ENCODE measurements at regions not wholly inside any gene's neighbourhood (a gene's known extent, or its start where the extent isn't known, plus 50 kb on each side); places are given as distances from the start of the nearest gene placed in this dataset.

GRCh38 chr3:95750097-95750496 is 1064.3 kb upstream of the EPHA6 start:
- TF ChIP-seq CTCF (IDR thresholded peaks at IDR 0.05; ENCODE audit: insufficient read depth, low read depth, low read length), result no peak
- TF ChIP-seq EZH2 (IDR thresholded peaks at IDR 0.05; ENCODE audit: insufficient read depth, low read length), result no peak

All from astrocyte (in vitro differentiated cells and primary cell).